NB4 (cell line): ENCODE measurements at regions not wholly inside any gene's neighbourhood (a gene's known extent, or its start where the extent isn't known, plus 50 kb on each side); places are given as distances from the start of the nearest gene placed in this dataset.

Experiments used
- CTCF ChIP-seq: IDR thresholded peaks from one replicate; pipeline ENCODE4 v1.5.1; 2012; ENCODE audit warnings: low read depth, low read length
- MAX ChIP-seq: IDR thresholded peaks from 2 replicates; pipeline ENCODE4 v1.6.1; 2011; ENCODE audit warnings: low read depth, low read length
- MYC ChIP-seq: IDR thresholded peaks from 2 replicates; pipeline ENCODE4 v1.6.1; 2011; ENCODE audit warnings: low read depth, low read length
- POLR2A ChIP-seq: IDR thresholded peaks from 2 replicates; pipeline ENCODE4 v1.6.1; 2011; ENCODE audit warnings: mild to moderate bottlenecking; ENCODE audit not compliant: insufficient read length; ENCODE audit errors: extremely low read depth

DNA sequence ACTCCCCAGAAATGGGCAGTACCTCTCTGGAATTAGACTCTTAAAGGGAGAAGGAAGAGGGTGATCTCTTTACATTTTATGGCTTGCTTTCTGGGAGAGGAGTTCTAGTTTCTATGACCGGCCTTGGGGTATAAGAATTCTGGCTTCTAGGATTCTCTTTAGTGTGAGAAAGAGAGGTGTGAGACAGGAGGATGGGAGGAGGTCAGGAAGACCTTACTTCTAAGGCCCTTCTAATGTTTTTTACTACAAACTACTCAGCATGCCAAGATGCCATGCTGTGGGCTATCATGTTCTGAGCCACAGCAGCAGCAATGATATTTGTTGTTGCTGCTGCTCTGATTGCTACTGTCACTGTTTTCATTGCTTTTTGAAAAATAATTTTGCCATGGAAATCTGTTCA lies 538.3 kb downstream of the SLITRK6 start:
- TF ChIP-seq CTCF (no peak), POLR2A (no peak), MAX (no peak), MYC (no peak)
